ENCODE measurements at regions not wholly inside any gene's neighbourhood (a gene's known extent, or its start where the extent isn't known, plus 50 kb on each side); places are given as distances from the start of the nearest gene placed in this dataset.

- Histone ChIP-seq H3K4me2 (ENCODE audit: control insufficient read depth, extremely low read depth, insufficient read depth, low read depth, low read length) (no peak overlapping the region), H3K4me3 (ENCODE audit: control insufficient read depth in 2 of 3, extremely low read depth in 1 of 3, insufficient read depth in 2 of 3, low read depth in 1 of 3, low read length in 3 of 3) (no peak overlapping the region), H3K9me1 (ENCODE audit: control insufficient read depth, extremely low read depth, insufficient read depth, low read length) (no peaks in the 10 kb centered on the region), H3K79me2 (ENCODE audit: control insufficient read depth, insufficient read depth, low read length) (no peaks in the 10 kb centered on the region), H4K20me1 (ENCODE audit: control insufficient read depth, extremely low read depth, insufficient read depth, low read length) (no peaks in the 10 kb centered on the region), H2AFZ (ENCODE audit: control insufficient read depth, low read length) (no peak overlapping the region), H3K9ac (ENCODE audit: control insufficient read depth, extremely low read depth, insufficient read depth, low read length) (no peak overlapping the region), H3K27ac (ENCODE audit: control insufficient read depth, insufficient read depth, low read length) (no peak overlapping the region), H3K9me3 (ENCODE audit: control insufficient read depth, low read depth, low read length) (no peaks in the 10 kb centered on the region), H3K4me1 (ENCODE audit: control insufficient read depth, extremely low read depth, insufficient read depth, low read length) (no peaks in the 10 kb centered on the region), H3K27me3 (ENCODE audit: control insufficient read depth, extremely low read depth, insufficient read depth, low read length) (no peaks in the 10 kb centered on the region), H3K36me3 (ENCODE audit: control insufficient read depth in 2 of 2, extremely low read depth in 1 of 2, insufficient read depth in 2 of 2, low read length in 2 of 2) (no peaks in the 10 kb centered on the region)
- TF ChIP-seq CTCF (optimal IDR thresholded peaks at IDR 0.05 in 1 of 3, IDR thresholded peaks at IDR 0.05 in 1 of 3, conservative IDR thresholded peaks at IDR 0.05 in 1 of 3; ENCODE audit: extremely low read depth in 1 of 3, insufficient read depth in 2 of 3, low read length in 3 of 3) = no peak
- TF ChIP-seq EZH2 (IDR thresholded peaks at IDR 0.05; ENCODE audit: low read length) = no peak
- DNase-seq (ENCODE audit: low read depth, low spot score) (no peak), FAIRE-seq (no peak)
- dilution Hi-C loops (cut with MboI; ENCODE audit: extremely low pct_ligation_motif_present, low sequenced_read_pairs) = no loop called here
Measured at GRCh38 chr5:8474569-8474930, 605.6 kb downstream of the MTRR start.

DNA sequence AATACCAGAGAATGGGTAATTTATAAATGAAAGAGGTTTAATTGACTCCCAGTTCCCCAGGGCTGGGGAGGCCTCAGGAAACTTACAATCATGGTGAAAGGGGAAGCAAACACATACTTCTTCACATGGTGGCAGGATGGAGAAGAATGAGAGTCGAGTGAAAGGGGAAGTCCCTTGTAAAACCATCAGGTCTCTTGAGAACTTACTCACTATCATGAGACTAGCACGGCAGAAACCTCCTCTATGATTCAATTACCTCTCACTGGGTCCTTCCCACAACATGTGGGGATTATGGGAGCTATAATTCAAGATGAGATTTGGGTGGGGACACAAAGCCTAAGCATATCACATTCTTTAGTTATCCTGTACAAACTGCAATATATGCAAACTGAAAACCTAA is 609.4 kb downstream of the MTRR start:
- Histone ChIP-seq H3K27ac (ENCODE audit: control insufficient read depth, insufficient read depth, low read length) (no peak overlapping the region), H3K9me3 (ENCODE audit: control insufficient read depth, low read depth, low read length) (no peaks in the 10 kb centered on the region), H2AFZ (ENCODE audit: control insufficient read depth, low read length) (no peak overlapping the region), H3K4me1 (ENCODE audit: control insufficient read depth, extremely low read depth, insufficient read depth, low read length) (no peaks in the 10 kb centered on the region), H3K4me3 (ENCODE audit: control insufficient read depth in 2 of 3, extremely low read depth in 1 of 3, insufficient read depth in 2 of 3, low read depth in 1 of 3, low read length in 3 of 3) (no peak overlapping the region), H4K20me1 (ENCODE audit: control insufficient read depth, extremely low read depth, insufficient read depth, low read length) (no peaks in the 10 kb centered on the region), H3K9ac (ENCODE audit: control insufficient read depth, extremely low read depth, insufficient read depth, low read length) (no peak overlapping the region), H3K36me3 (ENCODE audit: control insufficient read depth in 2 of 2, extremely low read depth in 1 of 2, insufficient read depth in 2 of 2, low read length in 2 of 2) (no peaks in the 10 kb centered on the region), H3K79me2 (ENCODE audit: control insufficient read depth, insufficient read depth, low read length) (no peaks in the 10 kb centered on the region), H3K27me3 (ENCODE audit: control insufficient read depth, extremely low read depth, insufficient read depth, low read length) (no peaks in the 10 kb centered on the region), H3K9me1 (ENCODE audit: control insufficient read depth, extremely low read depth, insufficient read depth, low read length) (no peaks in the 10 kb centered on the region), H3K4me2 (ENCODE audit: control insufficient read depth, extremely low read depth, insufficient read depth, low read depth, low read length) (no peak overlapping the region)
- dilution Hi-C loops (cut with MboI; ENCODE audit: extremely low pct_ligation_motif_present, low sequenced_read_pairs) = no loop called here
- DNase-seq (ENCODE audit: low read depth, low spot score) (no peak), FAIRE-seq (no peak)
- TF ChIP-seq CTCF (optimal IDR thresholded peaks at IDR 0.05 in 1 of 3, IDR thresholded peaks at IDR 0.05 in 1 of 3, conservative IDR thresholded peaks at IDR 0.05 in 1 of 3; ENCODE audit: extremely low read depth in 1 of 3, insufficient read depth in 2 of 3, low read length in 3 of 3) = no peak

Measured in keratinocyte (primary cell).